Subcutaneous abdominal adipose tissue (tissue), 5 donors: ENCODE measurements at regions not wholly inside any gene's neighbourhood (a gene's known extent, or its start where the extent isn't known, plus 50 kb on each side); places are given as distances from the start of the nearest gene placed in this dataset.

Experiments used
- H3K27ac ChIP-seq: one replicate; pipeline ENCODE4 v1.7.0; 2013; ENCODE audit warnings: low read depth, mild to moderate bottlenecking, inconsistent platforms, low read length, moderate library complexity
- H3K27me3 ChIP-seq, 5 donors: one replicate each; pipeline ENCODE4 v1.7.0; 2013; ENCODE audit warnings: low read length in 5 of 5, inconsistent platforms in 1 of 5; ENCODE audit not compliant: control insufficient read depth in 5 of 5, insufficient read depth in 4 of 5
- H3K36me3 ChIP-seq, 5 donors: one replicate each; pipeline ENCODE4 v1.7.0; 2013; ENCODE audit warnings: low read length in 5 of 5; ENCODE audit not compliant: control insufficient read depth in 5 of 5, insufficient read depth in 5 of 5
- H3K4me1 ChIP-seq, 5 donors: one replicate each; pipeline ENCODE4 v1.7.0; 2013; ENCODE audit warnings: low read length in 5 of 5, mild to moderate bottlenecking in 3 of 5, moderate library complexity in 1 of 5; ENCODE audit not compliant: control insufficient read depth in 5 of 5, insufficient read depth in 5 of 5
- H3K4me3 ChIP-seq, 5 donors: one replicate each; pipeline ENCODE4 v1.7.0; 2013; ENCODE audit warnings: low read length in 5 of 5, low read depth in 1 of 5
- H3K9ac ChIP-seq, 5 donors: one replicate each; pipeline ENCODE4 v1.7.0; 2013; ENCODE audit warnings: low read length in 5 of 5, mild to moderate bottlenecking in 4 of 5, moderate library complexity in 3 of 5
- H3K9me3 ChIP-seq, 5 donors: one replicate each; pipeline ENCODE4 v1.7.0; 2013; ENCODE audit warnings: low read length in 5 of 5; ENCODE audit not compliant: control insufficient read depth in 5 of 5
- donor health status: healthy.
- donor health status: healthy.
- donor health status: healthy.
- donor health status: healthy.
- donor health status: healthy.

DNA sequence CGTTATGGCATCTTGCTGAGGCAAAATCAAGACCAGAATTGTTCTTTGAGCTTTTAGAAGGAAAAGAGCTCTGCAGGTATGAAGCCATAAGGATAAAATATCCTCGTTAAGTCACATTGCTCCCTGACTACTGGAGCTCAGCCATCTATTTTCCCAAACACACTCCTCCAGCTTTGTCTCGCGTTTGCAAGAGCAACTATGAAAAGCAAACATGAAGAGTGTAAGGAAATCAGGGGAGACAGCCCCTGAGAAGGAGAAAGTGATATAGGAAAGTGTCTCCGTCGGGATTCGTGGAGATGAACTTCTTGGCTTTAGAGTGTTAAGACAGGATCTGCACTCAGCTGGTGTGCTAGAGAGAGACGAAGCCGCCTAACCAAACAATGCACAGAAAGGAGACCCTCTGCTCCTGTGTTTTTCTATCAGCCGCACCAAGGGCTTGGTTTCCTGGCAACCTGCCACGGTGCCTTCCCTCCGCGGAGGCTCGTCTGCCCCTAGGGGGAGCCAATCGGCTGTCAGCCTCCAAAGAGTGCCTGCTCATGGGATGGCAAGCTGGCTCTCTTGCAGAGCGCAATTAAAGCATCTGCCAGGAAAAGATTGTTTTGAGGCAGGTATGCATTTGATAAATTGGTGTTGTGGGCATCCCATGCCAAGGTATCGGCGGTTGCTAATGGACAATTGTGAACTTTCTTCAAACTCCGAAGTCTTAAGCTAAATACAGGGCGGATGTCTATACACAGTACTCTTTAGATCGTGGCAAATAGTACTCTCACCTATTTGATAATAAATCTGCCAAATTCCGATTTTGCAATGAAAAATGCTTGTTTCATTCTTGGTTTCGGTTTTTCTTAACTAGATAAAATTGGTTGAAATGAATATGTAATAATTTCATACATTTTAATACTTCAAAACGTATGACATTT is 603.2 kb downstream of the RNF144B start:
- H3K4me1 ChIP-seq: peaks cover 0 to 14% (median 11%) of the 10 kb centered on the region in 5 donors
- H3K27ac ChIP-seq: no peak overlapping the region

DNA sequence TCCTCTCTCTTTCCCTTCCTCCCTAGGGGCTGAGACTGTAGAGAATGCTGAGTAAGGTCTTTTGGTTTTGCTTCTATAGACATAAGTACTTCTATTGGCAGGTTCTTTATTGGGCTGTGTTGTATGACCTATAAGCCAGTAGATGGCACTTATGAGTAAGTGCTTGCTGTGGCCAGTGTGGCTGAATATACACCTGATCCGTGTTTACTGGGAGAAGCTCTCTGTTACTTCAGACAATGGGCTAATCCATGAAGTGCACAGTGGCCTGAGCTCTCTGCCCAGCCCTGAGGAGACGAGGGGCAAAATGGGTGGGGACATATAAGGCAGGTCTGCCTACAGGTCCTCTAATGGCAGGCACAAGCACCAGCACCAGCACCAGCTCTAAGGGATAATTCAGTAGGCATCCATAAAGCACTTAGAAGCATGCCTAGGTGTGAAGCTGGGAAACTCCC is 610.3 kb downstream of the RNF144B start:
- Histone ChIP-seq H3K9me3 (no peaks in the 10 kb centered on the region), H3K4me1 (no peaks in the 10 kb centered on the region), H3K27ac (no peak overlapping the region), H3K36me3 (no peaks in the 10 kb centered on the region), H3K27me3 (no peaks in the 10 kb centered on the region), H3K4me3 (no peak overlapping the region), H3K9ac (no peak overlapping the region)

More for the DNA sequence above, 603.2 kb downstream of the RNF144B start:
- Histone ChIP-seq H3K9me3 (no peaks in the 10 kb centered on the region), H3K9ac (no peak overlapping the region), H3K27me3 (no peaks in the 10 kb centered on the region), H3K4me3 (peak overlapping the region in 2 of 5 donors; percentile 36 to 45), H3K36me3 (no peaks in the 10 kb centered on the region)

DNA sequence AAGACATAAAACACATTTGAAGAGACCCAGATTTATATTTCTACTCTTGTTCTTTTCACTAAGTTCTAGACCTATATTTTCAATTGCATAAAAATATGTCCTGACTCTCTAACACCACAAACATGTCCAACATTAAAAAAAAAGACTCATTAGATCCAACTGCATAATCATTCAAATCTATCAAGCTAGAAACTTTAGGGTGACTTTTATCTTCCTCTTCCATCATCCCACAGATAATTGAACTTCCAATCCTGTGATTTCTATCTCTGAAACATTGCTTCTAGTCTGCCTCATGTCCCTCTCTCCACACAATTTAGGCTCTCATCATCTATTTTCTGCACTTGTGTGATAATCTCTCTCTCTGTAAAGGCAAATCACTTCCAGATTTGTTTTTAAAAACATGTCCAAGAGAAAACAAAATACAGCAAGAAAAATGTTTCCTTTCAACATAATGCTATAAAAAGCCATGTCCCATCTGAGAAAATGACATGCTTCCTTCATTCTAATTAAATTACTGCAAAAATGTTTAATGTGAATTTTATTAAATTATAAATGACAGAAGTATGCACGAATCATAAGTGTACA is 615.9 kb downstream of the RNF144B start:
- Histone ChIP-seq H3K4me3 (no peak overlapping the region), H3K9ac (no peak overlapping the region), H3K27ac (no peak overlapping the region), H3K36me3 (no peaks in the 10 kb centered on the region), H3K4me1 (no peaks in the 10 kb centered on the region), H3K9me3 (no peaks in the 10 kb centered on the region), H3K27me3 (no peaks in the 10 kb centered on the region)

DNA sequence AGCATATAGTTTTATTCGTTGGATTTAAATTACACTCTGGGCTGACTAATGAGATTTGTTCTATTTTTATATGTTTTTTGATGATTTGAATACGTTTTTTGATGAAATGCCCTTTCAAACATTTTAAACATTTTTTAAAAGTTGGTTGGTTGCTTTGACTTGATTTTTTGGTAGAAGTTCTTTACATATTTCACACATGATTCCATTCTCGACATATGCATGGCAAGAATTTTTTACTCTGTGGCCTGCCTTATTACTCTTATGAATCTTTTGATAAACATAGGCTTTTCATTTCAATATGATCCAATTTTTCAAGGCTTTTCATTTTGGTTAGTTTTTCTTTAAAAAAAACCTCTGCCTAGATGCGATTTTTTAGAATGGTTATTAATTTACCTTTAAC is 617.0 kb downstream of the RNF144B start:
- no peak overlapping the region for H3K27ac ChIP-seq
- no peaks in the 10 kb centered on the region for H3K27me3 ChIP-seq
- no peak overlapping the region for H3K9ac ChIP-seq
- no peaks in the 10 kb centered on the region for H3K9me3 ChIP-seq
- H3K36me3 ChIP-seq: no peaks in the 10 kb centered on the region
- H3K4me1 ChIP-seq: no peaks in the 10 kb centered on the region
- no peak overlapping the region for H3K4me3 ChIP-seq

DNA sequence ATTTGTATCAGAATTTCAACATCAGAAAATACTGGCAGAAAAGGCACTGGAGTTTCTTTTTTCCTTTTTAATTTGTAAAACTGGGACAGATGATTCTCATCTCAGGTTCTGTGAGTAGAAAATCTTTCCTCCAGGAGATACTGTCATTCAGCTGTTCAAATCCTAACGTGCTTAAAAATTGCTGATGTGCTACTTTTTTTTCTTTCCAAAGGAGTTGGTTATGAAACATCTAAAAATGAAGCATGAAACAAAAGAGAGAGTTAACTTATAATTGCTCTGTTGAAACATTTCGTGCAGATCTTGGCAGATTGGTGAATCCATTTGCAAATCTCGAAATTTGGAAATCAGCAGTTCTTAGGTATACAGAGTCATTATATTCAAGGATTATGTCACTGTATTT is 622.6 kb downstream of the RNF144B start:
- H3K27ac ChIP-seq: no peak overlapping the region
- no peaks in the 10 kb centered on the region for H3K9me3 ChIP-seq
- H3K27me3 ChIP-seq: no peaks in the 10 kb centered on the region
- H3K4me3 ChIP-seq: no peak overlapping the region
- no peak overlapping the region for H3K9ac ChIP-seq
- no peaks in the 10 kb centered on the region for H3K4me1 ChIP-seq
- H3K36me3 ChIP-seq: no peaks in the 10 kb centered on the region

DNA sequence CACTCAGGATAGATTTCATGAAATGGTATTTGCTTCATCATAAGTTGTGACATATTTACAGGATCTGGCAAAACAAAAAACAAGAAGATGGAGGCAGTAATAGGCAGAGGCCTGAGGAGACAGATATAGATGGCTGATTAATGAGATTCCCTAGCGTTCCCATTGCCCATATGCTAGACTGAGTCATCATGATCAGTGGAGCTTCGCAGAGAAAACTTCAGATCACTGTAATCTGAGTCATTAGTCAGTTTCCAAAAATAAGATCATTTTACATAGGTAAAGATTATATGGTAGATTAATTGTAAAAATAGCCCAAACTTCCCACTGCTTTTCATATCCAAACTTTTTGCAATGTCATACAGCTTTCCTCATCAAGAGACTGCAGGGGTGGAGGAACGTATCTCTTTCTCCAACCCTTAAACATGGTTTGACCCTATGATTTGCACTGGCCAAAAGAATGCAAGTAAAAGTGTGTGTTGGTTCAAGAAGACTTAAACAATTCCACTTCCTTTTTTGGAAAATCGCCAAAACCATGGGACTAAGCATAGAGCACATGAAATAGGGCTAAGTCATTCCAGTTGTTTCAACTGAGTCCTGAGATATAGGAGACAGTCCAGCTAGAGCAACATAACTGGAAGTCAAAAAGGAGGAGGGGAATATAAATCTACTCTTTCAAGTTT is 626.0 kb downstream of the RNF144B start:
- Histone ChIP-seq H3K36me3 (no peaks in the 10 kb centered on the region), H3K4me1 (no peaks in the 10 kb centered on the region), H3K27me3 (no peaks in the 10 kb centered on the region), H3K9me3 (no peaks in the 10 kb centered on the region), H3K9ac (no peak overlapping the region), H3K4me3 (no peak overlapping the region), H3K27ac (no peak overlapping the region)

DNA sequence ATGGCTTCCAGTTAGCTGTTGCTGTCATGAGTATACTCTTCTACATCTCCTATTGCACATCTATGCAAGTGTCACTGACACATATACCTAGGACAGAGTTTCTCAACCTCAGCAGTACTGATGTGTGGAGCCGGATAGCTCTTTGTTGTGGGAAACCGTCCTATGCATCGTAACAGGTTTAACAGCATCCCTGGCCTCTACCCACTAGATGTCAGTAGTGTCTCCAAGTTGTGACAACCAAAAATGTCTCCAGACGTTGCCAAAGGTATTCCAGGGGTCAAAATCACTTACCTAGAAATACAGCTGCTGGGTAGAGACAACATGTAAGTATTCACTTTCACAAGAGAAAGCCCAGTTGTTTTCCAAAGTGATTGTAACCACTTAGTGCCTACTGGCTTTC is 637.6 kb downstream of the RNF144B start:
- Histone ChIP-seq H3K4me3 (no peak overlapping the region), H3K9me3 (no peaks in the 10 kb centered on the region), H3K27ac (no peak overlapping the region), H3K4me1 (no peaks in the 10 kb centered on the region), H3K36me3 (no peaks in the 10 kb centered on the region), H3K9ac (no peak overlapping the region), H3K27me3 (no peaks in the 10 kb centered on the region)

DNA sequence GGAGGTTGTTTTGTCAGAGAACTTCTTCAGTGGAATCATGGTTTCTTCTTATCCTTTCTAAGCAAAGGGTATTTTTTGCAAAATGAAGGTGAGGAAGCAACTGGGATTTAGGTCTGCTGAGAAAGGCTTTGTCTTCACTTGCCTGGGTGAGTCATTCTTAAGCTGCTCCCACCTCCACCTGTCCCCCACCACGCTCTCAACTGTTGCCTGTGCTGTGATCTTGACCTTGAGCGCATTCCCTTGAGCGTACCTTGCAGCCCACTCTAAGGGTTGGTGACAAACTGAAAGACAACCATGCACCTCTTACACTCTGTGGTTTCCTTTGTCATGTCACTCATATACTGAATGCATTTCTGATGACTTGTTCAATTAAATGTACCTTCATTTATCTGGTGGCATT is 641.1 kb downstream of the RNF144B start:
- H3K9ac ChIP-seq: no peak overlapping the region
- no peaks in the 10 kb centered on the region for H3K27me3 ChIP-seq
- peaks cover 0 to 6% (median 0%) of the 10 kb centered on the region in 5 donors for H3K4me1 ChIP-seq
- H3K27ac ChIP-seq: no peak overlapping the region
- no peaks in the 10 kb centered on the region for H3K36me3 ChIP-seq
- no peak overlapping the region for H3K4me3 ChIP-seq
- H3K9me3 ChIP-seq: no peaks in the 10 kb centered on the region

DNA sequence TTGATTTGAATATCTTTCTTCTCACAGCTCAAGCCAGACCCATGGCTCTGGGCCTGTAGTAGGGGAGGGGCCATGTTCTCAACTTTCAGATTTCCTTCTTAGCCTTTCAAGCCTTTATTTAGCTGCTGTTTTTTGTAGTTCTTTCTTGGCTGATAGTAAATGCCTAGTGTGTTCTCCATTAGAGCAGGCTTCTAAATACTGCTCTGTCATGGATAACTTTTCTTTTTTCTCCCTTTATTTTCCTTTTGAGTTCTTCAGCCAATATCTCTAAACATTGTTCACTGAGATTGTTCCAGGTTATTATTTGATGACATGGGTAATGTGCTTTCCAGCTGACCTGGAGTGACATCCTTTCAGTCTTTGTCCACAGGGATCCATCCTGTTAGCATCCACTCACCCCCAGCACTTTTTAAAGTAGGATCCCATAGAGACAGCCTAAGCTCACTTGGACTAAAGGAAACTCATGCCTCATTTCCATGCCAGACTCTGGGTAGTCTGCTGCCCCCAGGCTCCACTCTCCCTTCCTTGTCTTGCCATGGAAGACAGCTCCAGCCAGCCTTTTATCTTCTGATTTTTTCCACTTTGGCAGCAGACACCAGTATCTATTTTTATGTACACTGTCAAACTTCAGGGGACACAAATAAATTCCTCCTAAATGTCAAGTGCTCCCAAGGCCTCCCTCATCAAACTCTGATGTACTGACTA is 645.6 kb downstream of the RNF144B start:
- no peak overlapping the region for H3K9ac ChIP-seq
- no peak overlapping the region for H3K4me3 ChIP-seq
- no peaks in the 10 kb centered on the region for H3K36me3 ChIP-seq
- H3K27ac ChIP-seq: no peak overlapping the region
- H3K4me1 ChIP-seq: peaks cover 4 to 19% (median 11%) of the 10 kb centered on the region in 5 donors
- no peaks in the 10 kb centered on the region for H3K27me3 ChIP-seq
- no peaks in the 10 kb centered on the region for H3K9me3 ChIP-seq
